NCI-H2227 (cell line): ENCODE measurements at regions not wholly inside any gene's neighbourhood (a gene's known extent, or its start where the extent isn't known, plus 50 kb on each side); places are given as distances from the start of the nearest gene placed in this dataset.

Experiments used
- DNase-seq: peaks from one replicate; lab custom pipeline; 2025; ENCODE audit not compliant: unreplicated experiment; lab: John Stamatoyannopoulos, UW

DNA sequence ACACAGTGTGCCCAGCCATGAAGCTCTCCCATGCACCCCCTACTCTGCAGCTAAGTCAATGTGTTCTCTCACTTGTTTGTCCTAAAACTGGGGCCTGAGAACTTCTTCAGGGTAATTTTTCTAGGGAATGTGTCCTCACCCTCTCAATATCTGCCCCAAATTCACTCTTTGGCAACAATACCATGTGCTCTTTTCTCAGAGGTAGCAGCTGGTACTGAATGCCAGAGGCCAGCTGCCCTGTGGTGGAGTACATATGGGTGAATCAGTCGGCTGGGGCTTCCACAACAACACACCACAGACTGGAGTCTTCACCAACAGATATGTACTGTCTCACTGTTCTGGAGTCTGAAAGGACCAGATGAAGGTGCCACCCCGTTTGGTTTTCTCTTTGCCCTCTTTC is 97.7 kb upstream of the TOP3B start:
- DNase-seq = no peak

DNA sequence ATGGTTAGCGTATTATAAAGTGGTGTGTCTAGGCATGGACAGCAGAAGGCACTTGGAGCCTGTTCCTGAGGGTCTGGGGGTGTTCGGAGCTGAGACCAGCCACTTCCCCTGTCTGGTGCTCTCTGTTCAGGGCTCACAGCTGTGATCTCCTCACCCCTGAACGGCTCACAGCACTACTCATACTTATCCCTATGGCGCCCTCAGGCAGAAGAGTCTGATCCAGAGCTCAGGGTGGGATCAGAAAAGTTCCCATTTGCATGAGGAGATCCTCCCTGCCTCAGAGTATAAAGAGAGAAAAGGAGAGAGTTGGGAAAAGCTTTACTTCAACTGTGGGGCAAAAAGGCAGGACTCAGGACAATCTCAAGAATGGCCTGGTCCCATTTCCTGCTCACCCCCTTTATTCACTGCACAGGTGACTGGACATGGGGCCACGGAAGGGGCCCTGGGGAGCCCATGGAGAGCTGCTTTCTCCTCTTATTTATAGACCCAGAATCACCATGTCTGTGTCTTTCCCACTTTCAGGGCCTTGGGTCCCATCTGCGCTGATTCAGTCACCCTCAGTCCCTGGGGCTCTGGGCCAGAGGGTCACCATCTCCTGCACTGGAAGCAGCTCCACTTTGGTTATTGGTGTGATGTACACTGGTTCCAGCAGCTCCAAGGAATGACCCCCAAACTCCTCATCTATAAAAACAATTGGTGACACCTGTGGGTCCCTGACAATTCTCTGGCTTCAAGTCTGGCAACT is 97.0 kb upstream of the TOP3B start:
- DNase-seq = no peak

DNA sequence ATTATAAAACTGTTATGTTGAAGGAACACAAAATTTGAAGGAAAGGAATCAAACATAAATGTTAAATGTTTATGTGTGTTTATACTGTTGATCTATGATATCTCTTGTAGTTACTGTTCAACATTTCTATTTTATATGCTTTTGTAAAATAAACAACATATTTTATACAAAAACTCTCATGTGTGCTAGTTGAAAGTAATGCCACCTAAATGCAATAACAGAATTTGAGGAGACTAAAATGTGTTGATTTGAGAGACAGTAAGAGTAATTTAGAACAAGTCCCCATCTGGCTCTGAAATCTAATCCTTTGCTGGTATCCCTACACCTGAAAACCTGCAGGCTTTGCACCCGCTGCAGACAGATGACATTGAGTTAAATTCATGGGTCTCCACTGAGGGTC is 95.7 kb upstream of the TOP3B start:
- no peak for DNase-seq

DNA sequence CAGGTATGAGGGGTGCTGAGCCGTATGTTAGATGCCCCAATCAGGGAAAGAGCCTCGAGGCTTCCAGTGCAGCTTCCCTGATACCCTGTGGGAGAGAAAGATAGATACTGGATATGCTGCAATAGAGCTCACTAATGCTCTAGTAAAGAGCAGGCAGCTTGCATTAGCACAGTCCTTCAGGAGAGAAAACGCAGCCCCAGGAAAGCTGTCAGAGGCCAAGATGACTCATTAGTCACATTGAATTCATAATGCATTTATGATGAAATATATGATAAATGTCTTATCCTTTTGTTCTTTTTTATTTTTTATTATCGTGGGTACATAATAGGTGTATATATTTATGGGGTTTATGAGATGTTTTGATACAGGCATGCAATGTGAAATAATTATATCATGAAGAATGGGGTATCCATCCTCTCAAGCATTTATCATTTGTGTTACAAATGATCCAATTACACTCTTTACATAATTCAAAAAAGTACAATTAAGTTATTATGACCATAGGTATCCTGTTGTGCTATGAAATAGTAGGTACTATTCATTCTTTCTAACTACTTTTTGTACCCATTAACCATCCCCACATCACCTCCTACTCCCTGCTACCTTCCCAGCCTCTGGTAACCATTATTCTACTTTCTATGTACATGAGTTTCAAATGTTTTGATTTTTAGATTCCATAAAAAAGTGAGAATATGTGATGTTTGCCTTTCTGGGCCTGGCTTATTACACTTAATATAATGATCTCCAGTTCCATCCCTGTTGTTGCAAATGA is 94.5 kb upstream of the TOP3B start:
- no peak for DNase-seq

DNA sequence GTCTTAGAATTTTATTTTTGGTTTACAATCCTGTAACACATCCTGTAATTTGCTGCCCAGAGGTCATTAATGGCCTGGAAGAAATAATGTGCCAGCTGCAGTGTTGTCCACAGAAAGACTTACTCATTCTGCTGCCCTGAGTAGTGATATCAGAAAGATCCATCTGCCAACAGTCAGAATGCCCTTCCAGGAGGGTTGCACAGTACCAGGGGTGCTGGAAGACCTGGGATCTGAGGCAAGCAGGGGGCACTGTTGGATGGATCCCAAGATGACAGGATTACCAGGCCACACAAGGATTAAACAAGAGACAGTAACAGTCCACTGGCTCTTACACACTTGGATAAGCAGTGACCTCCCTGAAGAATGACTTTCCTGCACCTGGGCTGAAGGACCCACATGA is 93.8 kb upstream of the TOP3B start:
- DNase-seq = no peak

DNA sequence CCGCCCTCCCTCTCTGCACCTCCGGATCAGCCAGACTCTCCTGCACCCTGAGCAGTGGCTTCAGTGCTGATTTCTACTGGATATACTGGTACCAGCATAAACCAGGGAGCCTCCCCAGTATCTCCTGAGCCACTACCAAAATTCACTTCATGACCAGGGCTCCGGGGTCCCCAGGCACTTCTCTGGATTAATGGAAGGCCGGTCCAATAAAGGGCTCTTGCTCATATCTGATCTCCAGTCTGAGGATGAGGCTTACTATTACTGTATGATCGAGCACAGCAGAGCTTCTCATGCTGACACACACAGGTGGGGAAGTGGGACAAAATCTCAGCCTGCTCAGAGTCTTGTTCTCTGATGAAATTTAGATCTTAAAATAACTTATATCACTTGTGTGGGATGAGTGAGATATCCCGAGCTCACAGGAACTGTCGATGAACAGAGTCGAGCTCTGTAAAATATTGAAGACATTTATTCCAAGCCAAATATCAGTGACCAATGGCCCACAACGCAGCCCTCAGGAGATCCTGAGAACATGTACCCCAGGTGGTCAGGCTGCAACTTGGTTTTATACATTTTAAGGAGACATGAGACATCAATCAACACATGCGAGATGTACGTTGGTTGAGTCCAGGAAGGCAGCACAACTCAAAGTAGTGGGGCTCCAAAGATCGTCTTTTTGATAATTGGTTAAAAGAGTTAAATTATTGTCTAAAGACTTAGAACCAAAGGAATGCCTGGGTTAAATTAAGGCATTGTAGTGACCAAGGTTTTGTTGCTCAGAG is 93.0 kb upstream of the TOP3B start:
- DNase-seq = no peak

DNA sequence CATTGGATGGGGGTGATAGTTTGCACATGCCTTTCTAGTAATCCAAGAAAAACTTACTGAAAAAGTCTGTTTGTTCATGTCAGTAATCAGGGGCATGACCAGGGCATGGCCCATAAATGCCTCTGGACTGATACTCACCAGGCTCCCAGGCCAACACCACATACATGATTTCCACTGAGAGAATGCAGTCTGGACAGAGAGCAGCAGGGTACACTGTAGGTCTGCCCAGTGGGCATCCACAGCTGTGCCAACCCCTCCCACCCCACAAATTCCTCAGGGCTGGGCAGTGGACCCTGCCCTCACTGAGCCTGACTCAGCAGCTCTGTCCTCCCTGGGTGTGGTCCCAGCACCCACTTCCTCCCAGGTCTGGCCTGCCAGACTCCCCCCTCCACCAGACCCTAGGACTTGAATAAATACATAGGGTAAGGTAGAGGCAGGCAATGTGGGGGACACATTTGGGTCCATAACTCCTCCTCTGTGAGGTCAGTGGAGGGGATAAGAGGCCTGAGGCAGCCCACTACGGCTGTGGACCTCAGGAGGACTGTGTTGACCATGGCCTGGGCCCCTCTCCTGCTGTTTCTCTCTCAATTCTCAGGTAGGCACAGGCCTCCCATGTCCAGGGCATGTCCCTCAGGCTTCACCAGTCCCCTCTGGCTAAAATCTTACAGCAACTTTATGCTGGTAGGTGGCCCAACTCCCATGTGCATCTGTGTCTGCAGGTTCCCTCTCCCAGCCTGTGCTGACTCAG is 92.2 kb upstream of the TOP3B start:
- no peak for DNase-seq

DNA sequence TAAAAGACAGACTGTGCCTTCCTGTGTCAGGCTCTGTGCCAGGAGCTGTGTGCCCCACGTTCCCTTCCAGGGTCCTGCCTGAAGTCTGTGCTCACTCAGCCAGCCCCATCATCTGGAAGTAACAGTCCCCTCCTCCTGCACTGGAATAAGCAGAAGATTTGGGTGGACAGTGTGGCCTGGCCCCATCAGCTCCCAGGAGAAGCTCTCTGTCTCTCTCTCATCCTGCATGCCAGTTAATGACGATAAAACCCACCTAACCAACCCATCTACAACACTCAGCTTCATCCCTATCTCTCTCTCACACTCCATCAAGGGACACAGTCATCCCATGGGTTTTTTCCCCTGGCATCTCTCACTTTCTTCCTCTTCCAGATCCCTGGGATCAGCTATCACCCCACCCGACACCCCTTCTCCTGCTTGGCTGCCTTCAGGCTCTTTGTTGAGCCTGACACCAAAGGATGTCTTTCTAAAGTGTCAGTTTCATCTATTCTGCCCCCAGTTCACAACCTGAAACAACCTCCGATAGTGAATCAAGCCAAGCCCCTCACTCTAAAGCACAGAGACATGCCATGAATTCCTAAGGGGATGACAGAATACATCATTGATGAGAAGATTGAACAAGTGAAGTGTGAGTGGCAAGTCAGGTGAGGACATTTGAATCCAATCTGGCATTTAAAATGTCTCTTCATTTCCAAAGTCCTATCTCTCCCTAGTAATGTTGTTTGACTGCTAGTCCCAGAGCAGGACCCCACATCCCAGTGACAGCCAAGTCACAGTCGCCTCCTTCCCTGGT is 91.4 kb upstream of the TOP3B start:
- no peak for DNase-seq

DNA sequence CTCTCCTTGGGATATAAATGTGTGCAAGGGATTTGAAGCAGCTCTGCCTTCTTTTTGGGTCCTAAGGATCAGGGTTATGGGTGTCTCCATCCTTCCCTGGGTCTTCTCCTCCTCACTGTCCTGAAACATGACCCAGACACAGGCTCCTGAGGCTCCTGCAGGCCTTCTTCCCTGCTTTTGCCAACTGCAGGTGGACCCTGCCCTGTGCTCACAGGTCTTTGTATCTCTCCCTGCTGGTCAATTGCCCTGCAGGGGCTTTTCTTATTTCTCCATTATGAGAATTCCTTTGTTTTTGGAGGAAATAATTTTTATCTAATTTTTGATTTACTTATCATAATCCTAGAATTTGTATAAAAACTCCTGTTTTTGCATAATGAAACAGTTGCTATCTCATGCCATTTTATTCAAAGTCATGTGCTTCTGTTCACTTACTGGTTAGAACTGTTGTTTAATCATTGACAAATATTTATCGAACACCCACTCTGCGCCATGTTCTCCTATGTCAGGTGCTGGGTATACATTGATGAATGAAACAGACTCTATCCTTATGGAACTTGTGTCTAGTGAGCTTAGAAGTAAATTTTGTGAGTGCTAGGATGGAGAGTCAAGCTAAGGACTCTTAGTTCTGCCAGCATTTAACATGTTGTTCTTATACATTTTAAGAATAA is 89.7 kb upstream of the TOP3B start:
- no peak for DNase-seq

DNA sequence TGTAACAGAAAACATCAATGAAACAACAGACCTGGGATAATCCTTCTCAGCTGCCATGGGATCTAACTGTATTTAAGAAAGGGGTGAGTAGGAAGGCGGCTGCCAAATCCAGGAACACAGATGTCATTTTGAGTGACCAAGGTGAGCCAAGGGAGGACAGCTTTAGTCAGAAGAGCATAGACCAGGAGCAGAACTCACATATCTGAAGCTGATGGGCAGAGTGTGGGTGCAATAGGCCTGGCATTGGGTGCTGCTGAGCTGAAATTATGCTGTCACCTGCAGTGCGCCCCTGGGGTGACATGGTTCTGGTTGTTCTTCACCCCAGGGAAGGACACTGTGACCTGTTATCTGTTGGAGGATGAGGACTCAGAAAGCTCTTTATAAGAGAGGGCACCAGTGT is 88.9 kb upstream of the TOP3B start:
- no peak for DNase-seq

DNA sequence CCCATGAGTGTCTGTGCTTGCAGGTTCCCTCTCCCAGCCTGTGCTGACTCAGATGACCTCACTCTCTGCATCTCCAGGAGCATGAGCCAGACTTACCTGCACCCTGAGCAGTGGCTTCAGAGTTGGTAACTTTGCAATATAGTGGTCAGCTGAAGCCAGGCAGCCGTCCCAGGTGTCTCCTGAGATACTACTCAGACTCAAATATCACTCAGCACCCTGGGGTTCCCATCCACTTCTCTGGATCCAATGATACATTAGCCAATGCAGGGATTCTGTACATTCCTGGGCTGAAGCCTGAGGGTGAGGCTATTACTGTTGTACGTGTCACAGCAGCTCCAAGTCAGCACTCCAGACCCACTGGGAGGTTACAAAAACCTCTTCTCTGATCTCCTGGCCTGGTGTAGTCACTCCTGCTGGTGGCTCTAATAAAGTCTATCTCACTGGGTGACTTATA is 87.8 kb upstream of the TOP3B start:
- no peak for DNase-seq

DNA sequence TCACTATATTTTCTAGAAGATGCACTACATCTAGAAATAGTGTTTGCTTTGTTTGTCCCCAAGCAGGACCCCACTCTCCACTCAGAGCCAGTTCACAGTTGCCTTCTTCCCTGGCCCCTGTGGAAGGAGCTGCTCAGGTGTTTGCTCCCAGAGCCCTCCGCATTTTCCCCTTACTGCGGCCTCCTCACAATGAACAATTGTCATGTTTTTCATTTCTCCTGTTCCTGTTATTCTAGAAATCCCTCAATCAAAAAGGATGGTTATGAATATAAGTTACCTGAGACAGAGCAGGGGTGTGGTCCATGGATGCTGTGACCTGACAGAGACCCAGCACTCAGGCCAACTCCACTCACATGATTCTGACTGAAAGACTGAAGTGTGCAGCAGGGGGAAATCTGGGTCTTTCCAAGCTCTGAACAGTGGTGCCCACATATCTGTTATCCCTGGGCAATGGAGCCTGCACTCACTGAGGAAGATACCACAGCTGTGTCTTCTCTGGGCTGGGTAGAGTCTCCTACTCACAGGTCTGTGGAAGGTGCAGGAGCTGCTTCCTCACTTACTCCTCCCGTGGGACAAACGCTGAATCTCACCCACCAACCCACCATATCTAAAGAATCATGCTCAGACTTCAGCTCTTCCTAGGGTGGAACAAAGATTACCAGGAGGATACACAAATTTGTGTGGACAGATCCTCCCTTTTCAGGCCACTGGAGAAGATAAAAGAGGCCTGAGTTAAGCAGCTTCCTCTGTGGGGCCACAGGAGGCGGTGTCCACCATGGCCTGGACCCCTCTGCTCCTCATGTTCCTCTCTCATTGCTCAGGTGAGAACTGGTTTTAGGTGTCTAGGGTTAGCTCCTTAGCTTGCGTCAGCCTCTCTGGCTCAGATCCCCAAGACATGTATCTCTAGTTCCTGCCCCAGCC is 87.1 kb upstream of the TOP3B start:
- DNase-seq = no peak

DNA sequence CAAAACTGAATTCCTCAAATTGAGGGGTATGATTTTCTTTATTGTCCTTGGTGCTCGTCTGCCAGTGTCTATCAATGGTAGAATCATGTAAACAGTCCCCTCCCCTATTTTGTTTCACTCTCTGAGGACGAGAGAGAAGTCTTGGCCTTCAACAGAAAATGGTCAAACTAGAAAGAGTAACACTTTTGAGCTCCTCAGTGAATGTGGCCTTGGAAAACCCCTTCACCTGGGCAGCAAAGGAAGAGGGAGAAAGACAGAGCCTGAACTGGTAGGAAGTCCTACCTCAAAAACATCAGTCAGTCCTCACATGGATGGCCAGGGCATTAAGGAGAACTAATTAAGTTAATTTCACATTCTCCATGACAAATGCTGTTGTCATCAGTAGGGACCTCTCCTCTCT is 86.1 kb upstream of the TOP3B start:
- DNase-seq = no peak

DNA sequence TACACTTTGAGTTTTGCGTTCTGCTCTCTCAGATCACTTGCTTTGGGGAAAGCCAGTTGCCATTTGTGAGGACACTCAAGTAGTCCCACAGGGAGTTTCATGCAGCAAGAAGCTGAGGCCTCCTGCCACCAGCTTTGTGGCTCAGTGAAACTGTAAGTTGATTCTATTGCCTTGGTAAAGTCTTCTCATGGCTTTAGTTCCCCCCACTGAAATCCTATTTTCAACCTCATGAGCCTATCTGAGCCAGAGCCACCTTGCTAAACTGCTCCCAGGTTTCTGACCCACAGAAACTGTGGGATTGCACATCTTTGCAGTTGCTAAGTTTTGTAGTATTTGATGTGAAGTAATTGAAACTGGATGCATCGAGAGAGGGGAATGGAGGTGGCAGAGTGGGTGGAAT is 85.4 kb upstream of the TOP3B start:
- DNase-seq = no peak

DNA sequence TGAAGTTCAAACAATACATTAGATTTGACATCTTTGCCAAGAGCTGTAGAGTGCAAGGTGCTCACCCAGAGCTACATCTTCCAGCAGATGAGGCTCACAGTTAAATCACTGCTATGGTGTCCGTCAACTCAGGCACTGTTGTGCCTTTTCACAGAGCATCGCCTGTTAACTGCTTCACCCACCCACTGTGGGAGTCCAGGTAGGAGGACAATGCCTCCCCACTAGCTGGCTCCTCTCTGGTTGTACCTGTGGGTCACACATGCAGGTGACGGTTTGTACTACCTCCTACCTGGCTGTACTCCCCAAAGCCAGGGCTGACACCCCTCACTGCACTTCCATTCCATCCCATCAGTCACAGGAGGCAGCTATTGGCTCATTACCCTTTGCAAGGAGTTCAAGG is 84.6 kb upstream of the TOP3B start:
- no peak for DNase-seq

DNA sequence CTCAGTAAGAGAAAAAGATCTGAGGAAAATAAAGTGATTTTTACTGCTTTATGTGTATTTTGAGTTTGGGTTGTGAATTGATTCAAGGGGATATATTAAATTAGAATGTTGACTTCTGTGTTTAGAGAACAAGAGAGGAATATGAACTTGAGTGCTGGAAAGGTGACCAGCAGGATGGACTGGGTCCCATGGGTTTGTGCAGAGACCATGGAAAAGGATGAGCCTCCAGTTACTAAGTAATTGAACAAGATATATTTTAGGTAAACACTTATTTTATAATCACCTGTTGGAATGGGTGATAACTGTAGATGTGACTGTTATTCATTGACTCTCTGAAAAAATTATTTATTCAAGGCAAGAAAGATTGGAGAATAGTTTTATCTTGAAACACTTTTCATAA is 82.0 kb upstream of the TOP3B start:
- DNase-seq = no peak

DNA sequence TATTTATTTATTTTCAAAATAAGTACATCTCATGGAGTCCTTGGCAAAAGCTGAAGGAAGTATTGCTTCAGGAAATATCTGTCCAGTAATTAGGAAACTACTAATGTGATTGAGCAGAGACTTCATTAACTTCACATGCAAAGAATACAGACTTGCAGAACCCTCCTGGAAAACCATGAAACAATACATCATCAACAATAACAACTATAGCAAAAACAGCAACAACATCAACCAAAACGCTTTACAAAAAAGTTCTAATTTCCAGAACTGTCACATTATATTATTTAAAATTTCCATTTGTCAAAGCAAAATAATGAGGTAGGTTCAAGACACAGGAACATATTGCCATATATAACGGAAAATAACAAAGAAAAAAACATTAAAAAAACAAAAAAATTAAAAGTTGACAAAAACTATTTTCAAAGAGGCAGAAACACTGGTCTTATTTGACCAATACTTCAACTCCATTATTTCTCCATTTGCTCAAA is 79.8 kb upstream of the TOP3B start:
- no peak for DNase-seq
